ENCODE measurements at regions not wholly inside any gene's neighbourhood (a gene's known extent, or its start where the extent isn't known, plus 50 kb on each side); places are given as distances from the start of the nearest gene placed in this dataset.

- TF ChIP-seq ZNF425 (CRISPR knock-in tag; conservative IDR thresholded peaks at IDR 0.05) (no peak), CTCF (IDR thresholded peaks at IDR 0.05) (no peak), FOXK1 (CRISPR knock-in tag; IDR thresholded peaks at IDR 0.05) (no peak), JUN (CRISPR knock-in tag; IDR thresholded peaks at IDR 0.05) (no peak), ELF4 (CRISPR knock-in tag; IDR thresholded peaks at IDR 0.05; ENCODE audit: low read depth) (no peak), ZNF416 (CRISPR knock-in tag; IDR thresholded peaks at IDR 0.05) (no peak), ZNF138 (CRISPR knock-in tag; conservative IDR thresholded peaks at IDR 0.05) (no peak)
Observed at GRCh38 chr1:5643360-5644107, 348.7 kb downstream of the NPHP4 start.

Measured in WTC11 (cell line).